HG02870 (cell line): ENCODE measurements at regions not wholly inside any gene's neighbourhood (a gene's known extent, or its start where the extent isn't known, plus 50 kb on each side); places are given as distances from the start of the nearest gene placed in this dataset.

Experiments
- ATAC-seq: cut with Tn5 transposase; IDR thresholded peaks from one replicate; pipeline ENCODE4 v1.9.1; 2021; ENCODE audit warnings: mild to moderate bottlenecking, moderate library complexity; ENCODE audit not compliant: unreplicated experiment

GRCh38 chr2:16129716-16130540 lies 189.6 kb downstream of the MYCN start:
- no peak for ATAC-seq

- no peak for ATAC-seq
These were observed 188.6 kb downstream of the MYCN start for GRCh38 chr2:16128746-16129610.

- ATAC-seq, result no peak
These were observed 187.6 kb downstream of the MYCN start for GRCh38 chr2:16127958-16128357.

GRCh38 chr2:16127276-16127940 lies 187.1 kb downstream of the MYCN start:
- no peak for ATAC-seq

- no peak for ATAC-seq
These were observed 186.3 kb downstream of the MYCN start for GRCh38 chr2:16126517-16127275.

GRCh38 chr2:16125614-16126516 lies 185.5 kb downstream of the MYCN start:
- no peak for ATAC-seq

GRCh38 chr2:16124881-16125613 lies 184.7 kb downstream of the MYCN start:
- ATAC-seq, result no peak

GRCh38 chr2:16123856-16124780 lies 183.8 kb downstream of the MYCN start:
- no peak for ATAC-seq

GRCh38 chr2:16123421-16123820 lies 183.1 kb downstream of the MYCN start:
- no peak for ATAC-seq

GRCh38 chr2:16122556-16122955 lies 182.2 kb downstream of the MYCN start:
- no peak for ATAC-seq

- no peak for ATAC-seq
These were observed 181.6 kb downstream of the MYCN start for GRCh38 chr2:16121986-16122390.

- no peak for ATAC-seq
These were observed 181.1 kb downstream of the MYCN start for GRCh38 chr2:16121231-16121985.

- no peak for ATAC-seq
These were observed 180.3 kb downstream of the MYCN start for GRCh38 chr2:16120591-16121180.

- ATAC-seq, result no peak
These were observed 179.4 kb downstream of the MYCN start for GRCh38 chr2:16119741-16120140.

- no peak for ATAC-seq
These were observed 178.6 kb downstream of the MYCN start for GRCh38 chr2:16118611-16119590.
